ENCODE measurements at regions not wholly inside any gene's neighbourhood (a gene's known extent, or its start where the extent isn't known, plus 50 kb on each side); places are given as distances from the start of the nearest gene placed in this dataset.
A peak's percentile ranks its signal among the peaks of the same experiment; 100 is the strongest.

- intact Hi-C loops (cut with DNase I; ENCODE audit: low total_unique reads) = no loop called here
- no peak for DNase-seq (ENCODE audit: low spot score in 2 of 2)
- WGBS, 2 donors = 65 to 68% methylated on average over 9 of the region's 9 CpGs
- no peak for TF ChIP-seq POLR2A (IDR thresholded peaks at IDR 0.05)
- no peak for TF ChIP-seq CTCF (IDR thresholded peaks at IDR 0.05)
- H3K4me3 ChIP-seq (ENCODE audit: low read depth, poor library complexity, severe bottlenecking) = no peak overlapping the region
Observed at GRCh38 chr2:41859615-41860514, 188.0 kb upstream of the PKDCC start.

GRCh38 chr2:41863062-41863461, 184.8 kb upstream of the PKDCC start:
- no peak overlapping the region for H3K4me3 ChIP-seq (ENCODE audit: low read depth, poor library complexity, severe bottlenecking)
- no peak for TF ChIP-seq POLR2A (IDR thresholded peaks at IDR 0.05)
- no peak for TF ChIP-seq CTCF (IDR thresholded peaks at IDR 0.05)
- WGBS, 2 donors = 86 to 90% methylated on average over 2 of the region's 2 CpGs
- intact Hi-C loops (cut with DNase I; ENCODE audit: low total_unique reads) = no loop called here
- DNase-seq (ENCODE audit: low spot score in 2 of 2) = no peak

GRCh38 chr2:41865263-41865662, 182.6 kb upstream of the PKDCC start:
- DNase-seq (ENCODE audit: low spot score in 2 of 2) = no peak
- WGBS, 2 donors = 72 to 77% methylated on average over 3 of the region's 3 CpGs
- no peak for TF ChIP-seq CTCF (IDR thresholded peaks at IDR 0.05)
- no peak for TF ChIP-seq POLR2A (IDR thresholded peaks at IDR 0.05)
- no peak overlapping the region for H3K4me3 ChIP-seq (ENCODE audit: low read depth, poor library complexity, severe bottlenecking)
- intact Hi-C loops (cut with DNase I; ENCODE audit: low total_unique reads) = no loop called here

GRCh38 chr2:41867553-41867952, 180.3 kb upstream of the PKDCC start:
- no peak overlapping the region for H3K4me3 ChIP-seq (ENCODE audit: low read depth, poor library complexity, severe bottlenecking)
- intact Hi-C loops (cut with DNase I; ENCODE audit: low total_unique reads) = no loop called here
- TF ChIP-seq POLR2A (IDR thresholded peaks at IDR 0.05) (no peak), CTCF (IDR thresholded peaks at IDR 0.05) (no peak)
- no peak for DNase-seq (ENCODE audit: low spot score in 2 of 2)
- 60 to 63% methylated on average over 3 of the region's 3 CpGs for WGBS, 2 donors

GRCh38 chr2:41869542-41870264, 178.1 kb upstream of the PKDCC start:
- intact Hi-C loops (cut with DNase I; ENCODE audit: low total_unique reads) = loop anchor here (1.0 kb wide), 1 partner anchor 218 kb away; no protein-coding TSS in a partner anchor
- TF ChIP-seq CTCF (IDR thresholded peaks at IDR 0.05) (peak in 1 of 3 donors; percentile 84), POLR2A (IDR thresholded peaks at IDR 0.05) (no peak)
- peak; percentile 55 to 96 for DNase-seq (ENCODE audit: low spot score in 2 of 2)
- no peak overlapping the region for H3K4me3 ChIP-seq (ENCODE audit: low read depth, poor library complexity, severe bottlenecking)
- 30 to 33% methylated on average over 3 of the region's 3 CpGs for WGBS, 2 donors
